WI38 (cell line): ENCODE measurements at regions not wholly inside any gene's neighbourhood (a gene's known extent, or its start where the extent isn't known, plus 50 kb on each side); places are given as distances from the start of the nearest gene placed in this dataset.

Source experiments
- H3K4me3 ChIP-seq: 2 replicates; pipeline ENCODE4 v1.5.1; 2011; ENCODE audit warnings: low read depth, mild to moderate bottlenecking, control low read depth, low read length
- TF ChIP-seq, protein P1 (sequence below): IDR thresholded peaks from 2 replicates; pipeline ENCODE4 v1.5.1; 2012; ENCODE audit warnings: low read depth, mild to moderate bottlenecking, control low read depth, low read length

DNA sequence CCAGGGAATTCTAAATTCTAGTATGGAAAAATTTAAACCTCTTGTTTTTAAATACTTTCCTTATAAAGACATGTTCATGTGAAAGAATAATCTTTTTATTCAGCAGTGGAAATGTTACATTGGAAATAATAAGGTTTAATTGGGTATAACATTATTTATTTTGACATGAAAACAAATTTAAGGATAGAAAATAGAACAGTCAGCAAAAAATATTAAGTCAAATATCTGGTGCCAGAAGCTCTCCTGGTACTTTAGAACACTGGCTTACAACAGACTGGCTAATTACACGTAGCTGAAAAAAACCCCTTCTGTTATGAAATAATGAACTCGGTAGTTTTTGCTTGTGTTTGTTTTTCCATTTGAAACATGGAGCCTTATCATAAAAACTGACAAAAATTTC is 447.9 kb downstream of the DSEL start:
- TF ChIP-seq, protein P1, sequence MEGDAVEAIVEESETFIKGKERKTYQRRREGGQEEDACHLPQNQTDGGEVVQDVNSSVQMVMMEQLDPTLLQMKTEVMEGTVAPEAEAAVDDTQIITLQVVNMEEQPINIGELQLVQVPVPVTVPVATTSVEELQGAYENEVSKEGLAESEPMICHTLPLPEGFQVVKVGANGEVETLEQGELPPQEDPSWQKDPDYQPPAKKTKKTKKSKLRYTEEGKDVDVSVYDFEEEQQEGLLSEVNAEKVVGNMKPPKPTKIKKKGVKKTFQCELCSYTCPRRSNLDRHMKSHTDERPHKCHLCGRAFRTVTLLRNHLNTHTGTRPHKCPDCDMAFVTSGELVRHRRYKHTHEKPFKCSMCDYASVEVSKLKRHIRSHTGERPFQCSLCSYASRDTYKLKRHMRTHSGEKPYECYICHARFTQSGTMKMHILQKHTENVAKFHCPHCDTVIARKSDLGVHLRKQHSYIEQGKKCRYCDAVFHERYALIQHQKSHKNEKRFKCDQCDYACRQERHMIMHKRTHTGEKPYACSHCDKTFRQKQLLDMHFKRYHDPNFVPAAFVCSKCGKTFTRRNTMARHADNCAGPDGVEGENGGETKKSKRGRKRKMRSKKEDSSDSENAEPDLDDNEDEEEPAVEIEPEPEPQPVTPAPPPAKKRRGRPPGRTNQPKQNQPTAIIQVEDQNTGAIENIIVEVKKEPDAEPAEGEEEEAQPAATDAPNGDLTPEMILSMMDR, result no peak
- no peak overlapping the region for H3K4me3 ChIP-seq

DNA sequence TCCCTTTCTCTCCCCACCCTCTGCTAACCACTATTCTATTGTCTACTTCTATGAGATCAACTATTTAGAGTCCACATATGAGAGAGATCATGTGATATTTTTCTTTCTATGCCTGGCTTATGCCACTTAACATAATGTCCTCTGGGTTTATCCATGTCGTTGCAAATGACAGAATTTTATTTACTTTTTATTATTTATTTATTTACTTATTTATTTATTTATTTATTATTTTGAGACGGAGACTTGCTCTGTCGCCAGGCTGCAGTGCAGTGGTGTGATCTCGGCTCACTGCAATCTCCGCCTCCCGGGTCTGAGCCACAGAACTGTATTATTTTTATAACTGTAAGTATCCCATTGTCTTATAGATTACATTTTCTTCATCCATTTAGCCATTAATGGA is 443.4 kb upstream of the CDH19 start:
- no peak overlapping the region for H3K4me3 ChIP-seq

DNA sequence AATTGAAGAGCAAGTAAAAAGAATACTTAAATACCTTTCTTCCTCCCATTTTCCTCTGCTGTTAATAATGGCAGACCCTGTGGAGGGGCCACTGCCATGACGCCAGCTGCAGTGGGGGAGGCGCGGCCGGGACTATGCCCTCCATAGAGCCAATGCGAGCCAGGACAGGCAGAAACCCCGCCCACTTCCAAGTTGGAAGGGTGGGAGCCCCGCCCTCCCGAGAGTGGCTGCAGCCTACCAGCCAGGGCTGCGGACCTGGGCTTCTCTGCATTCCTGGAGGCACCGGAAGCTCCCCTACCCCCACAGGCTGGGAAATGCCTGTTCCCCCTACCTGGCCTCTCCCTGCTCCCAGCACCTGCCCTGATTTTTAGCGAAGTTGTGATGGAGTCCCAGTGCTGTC is 439.4 kb upstream of the CDH19 start:
- no peak overlapping the region for H3K4me3 ChIP-seq
- TF ChIP-seq, protein P1, result no peak

More for the DNA sequence above, 443.4 kb upstream of the CDH19 start:
- TF ChIP-seq, protein P1, result no peak

DNA sequence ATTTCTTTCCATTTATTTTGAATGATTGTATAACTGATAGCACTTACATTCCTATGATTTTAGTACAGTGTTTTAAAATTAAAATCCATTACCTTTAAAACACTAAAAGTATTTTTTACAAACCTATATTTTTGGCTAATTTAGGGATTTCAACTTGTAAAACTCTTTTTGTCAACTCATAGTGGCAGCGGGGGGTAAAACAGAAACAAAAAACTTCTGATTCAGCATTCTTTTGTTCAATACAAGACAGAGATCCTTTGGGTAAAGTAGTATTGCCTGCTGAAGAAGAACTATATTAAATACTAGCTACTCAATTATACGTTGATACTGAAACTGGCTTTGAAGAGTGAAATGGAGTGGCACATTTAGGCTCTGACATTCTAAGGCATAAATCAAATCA is 437.4 kb upstream of the CDH19 start:
- no peak overlapping the region for H3K4me3 ChIP-seq
- TF ChIP-seq, protein P1, result no peak

DNA sequence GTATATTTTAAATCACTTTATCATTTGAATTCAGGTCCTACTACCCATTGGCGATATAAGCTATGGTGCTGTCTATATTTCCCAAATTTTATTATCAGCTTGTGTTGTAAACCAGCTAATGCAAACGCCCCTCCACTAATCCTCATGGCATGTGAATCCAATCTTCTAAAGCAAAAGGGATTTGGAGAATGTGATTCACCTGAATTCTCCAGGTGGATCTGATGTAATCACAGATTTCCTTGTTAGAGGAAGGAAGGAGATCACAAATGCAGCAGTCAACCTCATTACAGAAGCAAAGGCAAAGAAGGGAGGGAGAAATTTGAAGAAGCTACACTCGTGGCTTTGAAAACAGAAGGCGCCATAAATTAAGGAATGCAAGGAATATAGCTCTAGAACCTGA is 431.1 kb upstream of the CDH19 start:
- TF ChIP-seq, protein P1, result no peak
- H3K4me3 ChIP-seq, result no peak overlapping the region

DNA sequence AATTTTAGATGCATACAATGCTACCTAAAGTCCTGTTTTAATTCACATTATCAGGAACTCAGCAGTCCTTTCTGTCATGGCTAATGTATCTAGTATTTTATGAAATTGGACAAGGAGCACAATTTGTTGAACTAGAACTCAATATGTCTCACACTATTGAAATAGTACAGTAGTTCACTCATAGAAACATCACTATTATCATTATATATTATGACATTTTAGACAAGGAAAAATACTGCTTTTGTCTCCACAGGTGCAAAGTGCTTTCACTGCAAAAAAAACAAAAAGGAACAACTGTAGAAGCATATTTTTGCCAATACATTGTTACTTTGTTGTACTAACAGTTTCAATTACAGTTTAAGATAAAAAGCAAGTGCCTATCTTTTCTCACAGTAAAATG is 419.2 kb upstream of the CDH19 start:
- H3K4me3 ChIP-seq, result no peak overlapping the region
- TF ChIP-seq, protein P1, result no peak

DNA sequence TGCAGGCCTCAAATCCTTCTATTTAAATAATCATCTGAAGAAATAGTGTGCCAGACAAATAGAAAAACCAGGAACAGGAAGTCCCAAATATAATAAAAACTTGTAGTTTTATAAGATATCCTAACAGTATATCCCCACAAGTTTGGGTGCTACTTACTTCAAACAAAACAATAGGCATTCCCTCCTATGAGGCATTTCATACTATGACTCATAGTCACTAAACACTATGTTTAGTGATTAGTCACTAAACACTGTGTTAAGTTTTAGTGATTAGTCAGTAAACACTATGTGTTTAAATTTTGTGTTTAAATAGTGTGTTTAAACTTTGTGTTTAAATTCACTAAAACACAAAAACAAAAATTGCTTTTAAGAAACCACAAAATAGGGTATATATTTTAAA is 407.0 kb upstream of the CDH19 start:
- TF ChIP-seq, protein P1, result no peak
- H3K4me3 ChIP-seq, result no peak overlapping the region
